LNCaP clone FGC (cell line): ENCODE measurements at regions not wholly inside any gene's neighbourhood (a gene's known extent, or its start where the extent isn't known, plus 50 kb on each side); places are given as distances from the start of the nearest gene placed in this dataset.

Experiments
- DNase-seq: peaks from one replicate; pipeline ENCODE4 v3.0.0-alpha.2; 2011; ENCODE audit warnings: low read depth
- H3K4me3 ChIP-seq: 2 replicates; pipeline ENCODE4 v1.5.1; 2011; ENCODE audit warnings: mild to moderate bottlenecking, low read depth, low read length, control low read depth
- TF ChIP-seq, protein P1 (sequence below): IDR thresholded peaks from 2 replicates; pipeline ENCODE4 v1.5.1; 2012; ENCODE audit warnings: mild to moderate bottlenecking; ENCODE audit not compliant: control insufficient read depth, insufficient read depth; ENCODE audit errors: extremely low read depth

DNA sequence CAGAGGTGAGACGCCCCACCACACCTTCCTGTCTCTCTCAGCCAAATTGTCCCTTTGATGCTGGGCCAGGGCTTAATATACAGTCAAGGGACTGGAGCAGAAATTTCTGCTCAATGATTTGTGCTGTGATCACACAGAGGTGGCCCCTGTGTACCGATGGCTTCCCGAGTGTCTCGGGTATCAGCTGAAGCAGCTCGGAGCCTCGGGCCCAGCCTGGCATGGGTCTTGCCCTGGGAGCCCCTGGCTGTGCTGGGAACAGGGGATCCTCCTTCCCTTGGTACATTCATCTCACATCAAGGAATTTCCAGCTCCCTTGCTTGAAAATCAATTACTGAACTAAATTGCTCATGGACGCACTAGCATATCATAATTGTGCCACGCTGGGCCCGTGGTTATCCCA is 148.8 kb upstream of the C1orf174 start:
- DNase-seq = no peak
- TF ChIP-seq, protein P1, sequence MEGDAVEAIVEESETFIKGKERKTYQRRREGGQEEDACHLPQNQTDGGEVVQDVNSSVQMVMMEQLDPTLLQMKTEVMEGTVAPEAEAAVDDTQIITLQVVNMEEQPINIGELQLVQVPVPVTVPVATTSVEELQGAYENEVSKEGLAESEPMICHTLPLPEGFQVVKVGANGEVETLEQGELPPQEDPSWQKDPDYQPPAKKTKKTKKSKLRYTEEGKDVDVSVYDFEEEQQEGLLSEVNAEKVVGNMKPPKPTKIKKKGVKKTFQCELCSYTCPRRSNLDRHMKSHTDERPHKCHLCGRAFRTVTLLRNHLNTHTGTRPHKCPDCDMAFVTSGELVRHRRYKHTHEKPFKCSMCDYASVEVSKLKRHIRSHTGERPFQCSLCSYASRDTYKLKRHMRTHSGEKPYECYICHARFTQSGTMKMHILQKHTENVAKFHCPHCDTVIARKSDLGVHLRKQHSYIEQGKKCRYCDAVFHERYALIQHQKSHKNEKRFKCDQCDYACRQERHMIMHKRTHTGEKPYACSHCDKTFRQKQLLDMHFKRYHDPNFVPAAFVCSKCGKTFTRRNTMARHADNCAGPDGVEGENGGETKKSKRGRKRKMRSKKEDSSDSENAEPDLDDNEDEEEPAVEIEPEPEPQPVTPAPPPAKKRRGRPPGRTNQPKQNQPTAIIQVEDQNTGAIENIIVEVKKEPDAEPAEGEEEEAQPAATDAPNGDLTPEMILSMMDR = no peak
- H3K4me3 ChIP-seq = no peak overlapping the region

DNA sequence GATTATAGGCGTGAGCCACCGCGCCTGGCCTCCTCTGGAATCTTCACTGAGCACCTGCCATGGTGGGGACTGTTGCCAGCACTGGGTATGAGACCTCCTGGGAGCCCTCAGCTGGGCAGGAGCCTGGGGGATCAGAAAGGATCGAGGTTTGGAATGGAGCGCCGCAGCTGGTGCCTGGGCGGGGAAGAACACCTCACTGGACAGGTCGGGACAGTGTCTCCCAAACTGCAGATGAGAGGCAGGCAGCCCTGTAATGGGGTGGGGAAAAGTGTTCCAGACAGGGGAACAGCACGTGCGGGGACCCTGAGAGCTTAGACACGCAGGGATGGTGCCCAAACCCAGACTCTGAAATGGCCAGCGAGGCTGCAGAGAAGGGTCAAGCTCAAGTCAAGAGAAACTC is 150.9 kb upstream of the C1orf174 start:
- TF ChIP-seq, protein P1 = no peak
- DNase-seq = no peak
- no peak overlapping the region for H3K4me3 ChIP-seq

DNA sequence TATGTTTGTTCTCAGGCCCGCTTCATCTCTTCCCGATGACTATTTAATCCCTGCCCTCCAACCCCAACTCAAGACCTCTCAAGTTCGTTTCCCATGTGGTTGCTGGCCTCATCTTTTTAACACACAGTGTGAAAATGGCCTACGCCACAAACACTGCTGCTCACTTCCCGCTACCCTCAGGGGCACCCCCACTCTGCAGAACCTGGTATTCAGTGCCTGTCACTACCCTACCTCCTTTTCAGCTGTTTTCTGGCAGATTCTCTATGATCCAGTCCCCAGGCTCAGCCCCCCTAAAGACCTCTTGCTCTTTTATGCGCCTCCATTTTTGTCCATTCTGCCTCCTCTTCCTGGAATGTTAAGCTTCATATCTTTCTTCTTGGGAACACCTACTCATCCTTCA is 152.6 kb upstream of the C1orf174 start:
- DNase-seq = no peak
- TF ChIP-seq, protein P1 = no peak
- no peak overlapping the region for H3K4me3 ChIP-seq

DNA sequence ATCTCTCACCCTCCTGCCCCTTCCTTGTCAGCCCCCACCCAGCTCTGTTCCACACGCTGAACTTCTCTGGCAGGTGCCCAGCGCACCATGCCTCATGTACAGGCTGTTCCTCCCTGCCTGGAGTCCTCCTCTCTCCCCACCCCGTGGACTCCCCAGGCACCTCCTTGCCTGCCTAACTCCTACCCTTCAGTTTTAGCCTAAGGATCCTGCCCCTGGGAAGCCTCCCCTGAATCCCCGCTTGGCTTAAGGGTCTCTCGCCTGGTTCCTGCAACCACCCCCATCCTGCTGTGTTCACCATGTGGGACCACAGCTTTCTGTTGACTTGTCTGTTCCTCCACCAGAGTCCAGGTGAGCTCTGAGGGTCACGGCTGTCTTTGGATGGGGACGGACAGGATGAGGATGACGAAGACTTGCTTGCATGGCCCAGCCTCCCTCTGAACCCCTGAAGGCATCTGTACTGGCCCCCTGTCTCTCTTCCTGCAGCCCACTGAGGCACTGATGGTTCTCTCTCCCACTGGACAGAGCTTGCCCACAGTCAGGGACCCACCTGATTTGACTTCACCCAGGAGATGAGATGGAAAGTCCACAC is 153.2 kb upstream of the C1orf174 start:
- H3K4me3 ChIP-seq = no peak overlapping the region
- TF ChIP-seq, protein P1 = no peak
- DNase-seq = no peak

GRCh38 chr1:4053774-4054173 is 153.7 kb upstream of the C1orf174 start:
- TF ChIP-seq, protein P1 = no peak
- no peak overlapping the region for H3K4me3 ChIP-seq
- no peak for DNase-seq

DNA sequence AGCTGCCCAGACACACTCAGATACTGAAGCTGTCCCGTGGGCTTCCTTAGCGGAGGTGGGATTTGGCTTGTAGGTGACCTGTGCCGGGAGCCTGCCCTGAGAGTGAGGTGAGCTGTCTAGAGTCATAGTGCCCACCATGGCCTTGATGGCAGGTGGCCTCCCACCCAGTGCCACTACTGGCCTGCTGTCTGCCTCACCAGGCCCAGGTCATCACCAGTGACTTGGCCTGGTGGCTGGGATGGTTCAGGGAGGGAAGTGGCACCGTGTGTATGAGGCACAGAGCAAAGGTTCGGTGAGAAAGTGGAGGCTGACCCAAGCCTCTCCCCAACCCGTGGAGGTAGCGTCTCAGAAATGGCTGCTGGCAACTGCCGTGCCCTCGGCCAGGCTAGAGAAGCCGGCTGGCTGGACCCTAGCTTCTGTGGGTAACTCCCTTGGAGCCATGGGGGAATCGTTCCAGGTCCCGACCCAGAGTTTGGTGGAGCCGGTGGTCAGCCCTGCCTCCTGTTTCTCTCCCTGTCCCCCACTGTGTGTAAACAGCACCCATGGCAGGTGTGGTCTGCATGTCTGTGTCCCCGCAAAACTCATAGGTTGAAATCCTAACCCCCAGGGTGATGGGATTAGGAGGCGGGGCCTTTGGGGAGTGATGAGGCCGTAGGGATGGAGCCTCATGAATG is 155.4 kb upstream of the C1orf174 start:
- H3K4me3 ChIP-seq = no peak overlapping the region
- no peak for DNase-seq
- TF ChIP-seq, protein P1 = no peak

DNA sequence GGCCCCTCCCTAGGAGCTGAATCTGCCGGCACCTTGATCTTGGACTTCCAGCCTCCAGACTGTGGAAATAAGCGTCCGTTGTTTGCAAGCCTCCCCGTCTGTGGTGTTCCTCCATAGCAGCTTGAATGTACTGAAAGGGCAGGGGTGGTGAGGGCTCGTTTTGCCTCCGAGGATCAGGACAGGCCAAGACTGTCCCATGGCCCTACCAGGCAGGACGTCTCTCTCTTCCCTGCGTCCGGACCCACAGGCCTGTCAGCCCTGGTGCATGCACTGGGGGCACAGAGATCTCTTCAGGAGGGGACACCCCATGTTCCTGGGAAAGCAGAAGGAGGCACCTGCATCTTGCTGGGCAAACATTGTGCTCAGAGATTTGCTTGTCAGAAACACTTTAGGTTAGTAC is 156.3 kb upstream of the C1orf174 start:
- DNase-seq = no peak
- TF ChIP-seq, protein P1 = no peak

More for the DNA sequence above, 156.3 kb upstream of the C1orf174 start:
- no peak overlapping the region for H3K4me3 ChIP-seq
